Stimulated activated naive CD8-positive, alpha-beta T cell treated with anti-CD3 and anti-CD28 coated beads, Interleukin-15, amount 100 ng/mL, for 72 hours (primary cell): ENCODE measurements at regions not wholly inside any gene's neighbourhood (a gene's known extent, or its start where the extent isn't known, plus 50 kb on each side); places are given as distances from the start of the nearest gene placed in this dataset.
"Not testable (repeated sequence)": the region's sequence is repeated elsewhere in the genome, so short reads cannot be mapped to it uniquely, and the experiment has no call there.

ENCODE experiments used
- ATAC-seq: fragments of 150-1000 bp; cut with Tn5 transposase; 2 replicates; pipeline ENCODE4 v1.10.0; 2021; ENCODE audit warnings: mild to moderate bottlenecking, moderate library complexity
- DNase-seq, 2 donors: peaks; one replicate each; pipeline ENCODE4 v3.0.0; 2021 to 2022
- H3K27ac Mint-ChIP-seq, 2 donors: one replicate each; pipeline ENCODE4 v1.8.0; 2022; ENCODE audit warnings: mild to moderate bottlenecking in 2 of 2, mixed read lengths in 2 of 2, moderate library complexity in 2 of 2
- H3K27me3 Mint-ChIP-seq: one replicate; pipeline ENCODE4 v1.8.0; 2022; ENCODE audit warnings: mixed read lengths
- H3K4me1 Mint-ChIP-seq: one replicate; pipeline ENCODE4 v1.8.0; 2022; ENCODE audit warnings: mild to moderate bottlenecking, mixed read lengths
- H3K4me3 Mint-ChIP-seq, 2 donors: one replicate each; pipeline ENCODE4 v1.8.0; 2022; ENCODE audit warnings: mild to moderate bottlenecking in 2 of 2, mixed read lengths in 2 of 2, moderate library complexity in 1 of 2
- H3K9me3 Mint-ChIP-seq, 2 donors: one replicate each; pipeline ENCODE4 v1.8.0; 2022; ENCODE audit warnings: mixed read lengths in 2 of 2

GRCh38 chr5:119966028-119966427 lies 336.7 kb downstream of the FAM170A start:
- DNase-seq: no peak
- H3K9me3 Mint-ChIP-seq: peaks cover 0 to 2% of the 10 kb centered on the region in 2 donors
- H3K4me1 Mint-ChIP-seq: no peaks in the 10 kb centered on the region
- no peak for ATAC-seq
- H3K27me3 Mint-ChIP-seq: no peaks in the 10 kb centered on the region
- H3K4me3 Mint-ChIP-seq: no peak overlapping the region
- no peak overlapping the region for H3K27ac Mint-ChIP-seq

DNA sequence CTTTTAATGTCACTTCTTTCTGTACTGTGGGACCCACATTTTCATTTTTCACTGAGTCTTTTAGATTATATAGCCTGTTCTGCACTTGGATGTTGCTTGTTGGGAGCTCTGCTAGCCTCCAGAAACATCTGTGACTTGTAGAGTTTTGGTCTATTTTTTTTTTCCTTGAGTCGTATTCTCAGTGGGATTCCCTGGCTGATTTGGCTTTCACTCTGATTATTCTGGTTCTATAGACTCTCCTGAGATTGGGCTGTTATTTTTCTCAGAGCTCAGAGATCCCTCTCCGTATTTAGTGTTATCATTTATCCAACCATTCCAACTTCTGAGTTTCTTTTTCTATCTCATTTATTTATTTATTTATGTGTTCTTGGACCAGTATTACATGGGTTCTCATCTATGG lies 339.3 kb downstream of the FAM170A start:
- Mint-ChIP-seq H3K4me1 (no peaks in the 10 kb centered on the region), H3K27me3 (no peaks in the 10 kb centered on the region), H3K9me3 (no peaks in the 10 kb centered on the region), H3K27ac (no peak overlapping the region), H3K4me3 (no peak overlapping the region)
- ATAC-seq (no peak), DNase-seq (no peak)

- DNase-seq, ATAC-seq, H3K27ac Mint-ChIP-seq, H3K4me1 Mint-ChIP-seq, H3K27me3 Mint-ChIP-seq, H3K4me3 Mint-ChIP-seq: not testable (repeated sequence)
- peaks cover 22 to 30% of the 10 kb centered on the region in 2 donors for H3K9me3 Mint-ChIP-seq
These were observed 357.7 kb downstream of the FAM170A start for GRCh38 chr5:119987077-119987476.

GRCh38 chr5:119991625-119992024 lies 362.3 kb downstream of the FAM170A start:
- no peaks in the 10 kb centered on the region for H3K4me1 Mint-ChIP-seq
- ATAC-seq: no peak
- DNase-seq: no peak
- no peak overlapping the region for H3K4me3 Mint-ChIP-seq
- H3K27me3 Mint-ChIP-seq: no peaks in the 10 kb centered on the region
- H3K9me3 Mint-ChIP-seq: peaks cover 13 to 20% of the 10 kb centered on the region in 2 donors
- H3K27ac Mint-ChIP-seq: no peak overlapping the region

GRCh38 chr5:119996128-119996527 lies 366.8 kb downstream of the FAM170A start:
- Mint-ChIP-seq H3K4me1 (no peaks in the 10 kb centered on the region), H3K9me3 (no peaks in the 10 kb centered on the region), H3K27ac (no peak overlapping the region)

DNA sequence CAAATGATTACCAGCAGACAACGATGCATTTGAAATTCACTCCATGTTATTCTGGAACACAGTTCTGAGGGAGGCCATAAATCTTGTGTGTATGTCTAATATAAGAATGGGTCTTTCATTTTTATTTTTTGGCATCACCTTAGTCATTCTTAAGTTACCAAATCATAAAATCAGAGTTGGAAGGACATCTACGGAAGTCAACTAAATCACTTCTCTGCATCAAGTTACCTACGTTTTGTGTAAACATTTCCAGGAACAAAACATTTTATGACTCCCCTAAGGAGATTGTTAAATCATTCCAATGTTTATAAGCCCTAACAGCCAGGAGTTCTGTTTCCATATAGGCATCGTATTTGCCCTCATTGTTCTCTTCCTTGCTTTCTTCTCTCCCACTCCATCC lies 378.2 kb downstream of the FAM170A start:
- no peak overlapping the region for H3K27ac Mint-ChIP-seq
- DNase-seq: no peak

More at GRCh38 chr5:119996128-119996527, 366.8 kb downstream of the FAM170A start:
- Mint-ChIP-seq H3K4me3 (no peak overlapping the region), H3K27me3 (no peaks in the 10 kb centered on the region)
- DNase-seq: no peak
- no peak for ATAC-seq

DNA sequence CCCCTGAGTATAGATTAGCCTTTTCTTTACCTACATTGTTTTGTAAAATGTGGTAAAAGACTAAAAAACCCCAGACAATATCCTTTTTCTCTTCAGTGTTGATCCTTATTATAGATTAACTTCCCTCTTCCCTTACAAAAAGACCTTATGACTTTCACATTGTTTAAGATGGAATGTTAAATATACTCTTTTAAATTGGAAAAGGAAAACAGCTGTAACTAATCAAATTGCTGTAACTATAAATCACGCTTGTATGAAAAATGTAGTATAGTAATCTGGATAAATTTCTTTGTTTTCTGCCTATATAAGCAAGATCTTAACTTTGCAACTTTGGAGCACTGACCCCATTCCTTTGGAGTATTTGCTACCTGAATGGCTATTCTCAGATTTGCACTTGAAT lies 383.1 kb downstream of the FAM170A start:
- no peaks in the 10 kb centered on the region for H3K4me1 Mint-ChIP-seq
- H3K4me3 Mint-ChIP-seq: no peak overlapping the region
- DNase-seq (no peak), ATAC-seq (no peak)
- H3K9me3 Mint-ChIP-seq: no peaks in the 10 kb centered on the region
- H3K27me3 Mint-ChIP-seq: no peaks in the 10 kb centered on the region
- no peak overlapping the region for H3K27ac Mint-ChIP-seq

More for the DNA sequence above, 378.2 kb downstream of the FAM170A start:
- H3K27me3 Mint-ChIP-seq: peaks cover 2% of the 10 kb centered on the region
- H3K4me1 Mint-ChIP-seq: no peaks in the 10 kb centered on the region
- ATAC-seq: no peak
- no peak overlapping the region for H3K4me3 Mint-ChIP-seq
- H3K9me3 Mint-ChIP-seq: no peaks in the 10 kb centered on the region

DNA sequence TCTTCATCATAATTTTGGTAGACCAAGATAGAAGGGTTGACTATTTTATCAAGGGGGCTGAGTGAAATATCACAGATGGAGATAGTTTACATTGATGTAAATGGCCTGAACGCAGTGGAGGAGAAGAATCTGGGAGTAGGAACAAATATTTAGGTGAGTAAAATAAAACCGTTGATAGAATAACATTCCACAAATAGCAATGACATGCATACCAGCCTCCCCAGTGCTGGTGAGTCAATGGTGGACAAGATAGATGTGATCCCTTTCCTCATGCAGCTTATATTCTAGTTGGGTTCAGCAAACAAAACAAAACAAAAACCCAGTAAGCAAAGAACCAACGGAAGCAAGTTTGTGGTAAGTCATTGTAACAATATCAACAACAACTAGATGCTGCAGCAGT lies 385.2 kb downstream of the FAM170A start:
- Mint-ChIP-seq H3K9me3 (no peaks in the 10 kb centered on the region), H3K27ac (no peak overlapping the region), H3K4me3 (no peak overlapping the region), H3K4me1 (no peaks in the 10 kb centered on the region), H3K27me3 (no peaks in the 10 kb centered on the region)
- DNase-seq: no peak
- no peak for ATAC-seq

DNA sequence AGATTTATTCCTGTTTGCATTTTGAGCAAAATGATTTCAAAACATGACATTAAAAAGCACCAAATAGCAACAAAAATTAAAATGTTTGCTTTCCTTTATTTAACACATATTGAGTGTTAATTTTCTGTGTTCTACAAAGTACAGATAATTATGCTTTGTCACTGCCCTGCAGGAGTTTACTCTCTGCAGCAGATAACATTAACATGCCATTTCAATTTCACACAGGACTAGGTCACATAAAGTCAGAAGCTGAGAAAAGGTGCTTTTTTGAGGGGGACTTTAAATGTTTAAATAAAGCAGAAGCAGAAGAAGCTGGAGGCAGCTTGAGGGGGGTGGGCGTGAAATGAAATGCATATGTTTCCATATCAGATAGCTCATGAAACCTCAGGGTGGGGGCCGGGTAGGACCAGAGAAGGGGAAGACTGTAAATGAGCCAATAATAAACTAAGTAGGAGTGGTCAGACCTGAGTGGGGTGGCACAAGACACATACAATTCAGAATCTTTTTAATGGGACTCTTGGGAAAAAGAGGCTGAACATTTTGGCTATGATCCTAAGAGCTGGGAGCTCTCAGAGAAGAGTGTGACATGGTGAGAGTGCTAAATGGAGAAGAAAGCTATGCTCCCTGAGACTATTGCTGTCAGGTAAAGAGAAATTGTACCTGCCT lies 387.5 kb downstream of the FAM170A start:
- no peak for DNase-seq
- no peak overlapping the region for H3K27ac Mint-ChIP-seq

GRCh38 chr5:120017513-120017912 lies 388.2 kb downstream of the FAM170A start:
- H3K4me3 Mint-ChIP-seq: no peak overlapping the region
- H3K27ac Mint-ChIP-seq: no peak overlapping the region
- H3K4me1 Mint-ChIP-seq: no peaks in the 10 kb centered on the region
- no peaks in the 10 kb centered on the region for H3K27me3 Mint-ChIP-seq
- ATAC-seq (no peak), DNase-seq (no peak)
- H3K9me3 Mint-ChIP-seq: peaks cover 0 to 4% of the 10 kb centered on the region in 2 donors

More for the DNA sequence above, 387.5 kb downstream of the FAM170A start:
- no peaks in the 10 kb centered on the region for H3K4me1 Mint-ChIP-seq
- H3K9me3 Mint-ChIP-seq: no peaks in the 10 kb centered on the region
- no peak for ATAC-seq
- no peaks in the 10 kb centered on the region for H3K27me3 Mint-ChIP-seq
- no peak overlapping the region for H3K4me3 Mint-ChIP-seq

- Mint-ChIP-seq H3K4me3 (no peak overlapping the region), H3K27ac (no peak overlapping the region), H3K4me1 (no peaks in the 10 kb centered on the region), H3K27me3 (no peaks in the 10 kb centered on the region), H3K9me3 (peaks cover 0 to 12% of the 10 kb centered on the region in 2 donors)
- ATAC-seq: no peak
- DNase-seq: no peak
These were observed 405.8 kb downstream of the FAM170A start for GRCh38 chr5:120035181-120035580.

DNA sequence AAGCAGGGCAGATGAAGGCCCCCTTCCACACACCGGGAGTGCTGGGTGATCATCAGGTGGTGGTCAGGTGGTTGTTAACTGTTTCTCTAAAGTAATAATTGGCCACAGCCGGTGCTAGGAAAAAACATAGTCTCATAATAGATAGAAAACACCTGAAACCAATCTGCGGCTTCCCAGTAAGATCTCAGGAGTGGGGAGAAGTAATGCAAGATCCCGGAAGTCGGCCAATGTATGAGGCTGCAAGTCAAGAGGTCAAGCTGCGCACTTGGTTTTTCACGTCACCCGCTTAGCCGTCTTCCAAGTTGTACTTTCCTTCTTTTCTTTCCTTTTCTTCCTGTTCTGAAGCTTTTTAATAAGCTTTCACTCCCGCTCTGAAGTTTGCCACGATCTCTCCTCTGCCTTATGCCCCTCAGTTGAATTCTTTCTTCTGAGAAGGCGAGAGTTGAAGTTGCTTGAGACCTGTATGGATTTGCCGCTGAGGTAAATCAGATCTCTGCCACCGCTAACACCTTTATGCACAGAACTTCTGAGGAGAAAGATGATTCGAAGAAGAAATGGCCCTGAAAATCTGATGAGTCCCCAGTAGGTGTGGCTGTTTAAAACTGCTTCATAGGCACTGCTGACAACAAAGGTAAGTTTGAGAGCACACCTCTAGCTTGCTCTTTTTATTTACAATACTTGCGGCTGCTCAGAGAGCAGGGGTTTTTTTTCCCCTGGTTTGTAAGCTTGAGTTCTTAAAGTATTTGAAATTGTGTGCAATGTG lies 406.6 kb downstream of the FAM170A start:
- Mint-ChIP-seq H3K4me1 (no peaks in the 10 kb centered on the region), H3K9me3 (peaks cover 0 to 12% of the 10 kb centered on the region in 2 donors), H3K4me3 (no peak overlapping the region), H3K27me3 (no peaks in the 10 kb centered on the region), H3K27ac (no peak overlapping the region)
- DNase-seq: no peak
- ATAC-seq: no peak

GRCh38 chr5:120037451-120037850 lies 408.1 kb downstream of the FAM170A start:
- DNase-seq (no peak), ATAC-seq (no peak)
- H3K27me3 Mint-ChIP-seq: no peaks in the 10 kb centered on the region
- no peak overlapping the region for H3K4me3 Mint-ChIP-seq
- no peaks in the 10 kb centered on the region for H3K4me1 Mint-ChIP-seq
- peaks cover 0 to 8% of the 10 kb centered on the region in 2 donors for H3K9me3 Mint-ChIP-seq
- H3K27ac Mint-ChIP-seq: no peak overlapping the region

- Mint-ChIP-seq H3K4me1 (no peaks in the 10 kb centered on the region), H3K4me3 (no peak overlapping the region), H3K9me3 (no peaks in the 10 kb centered on the region), H3K27me3 (no peaks in the 10 kb centered on the region), H3K27ac (no peak overlapping the region)
- ATAC-seq (no peak), DNase-seq (no peak)
These were observed 409.8 kb downstream of the FAM170A start for GRCh38 chr5:120039111-120039510.

DNA sequence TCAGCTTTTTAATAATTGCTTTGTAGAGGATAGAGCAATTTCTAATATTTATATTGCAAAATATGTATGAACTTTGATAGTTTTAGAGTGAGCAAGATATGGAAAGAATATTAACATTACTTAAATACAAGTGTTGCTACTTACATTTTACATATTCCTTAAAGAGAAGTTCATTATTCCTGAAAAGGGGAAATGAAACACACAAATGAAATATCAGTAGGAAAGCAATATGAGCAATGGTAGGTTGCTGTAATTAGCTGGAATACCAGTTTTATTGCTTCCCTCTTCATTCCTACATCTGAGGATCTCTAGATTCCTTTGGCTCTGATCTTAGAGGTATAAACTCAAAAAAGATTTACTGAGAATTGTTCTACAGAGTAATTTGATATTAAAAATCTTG lies 414.1 kb downstream of the FAM170A start:
- ATAC-seq (no peak), DNase-seq (no peak)
- no peaks in the 10 kb centered on the region for H3K9me3 Mint-ChIP-seq
- no peak overlapping the region for H3K4me3 Mint-ChIP-seq
- no peak overlapping the region for H3K27ac Mint-ChIP-seq
- no peaks in the 10 kb centered on the region for H3K27me3 Mint-ChIP-seq
- H3K4me1 Mint-ChIP-seq: no peaks in the 10 kb centered on the region
